Pancreas (tissue), 10 donors: ENCODE measurements at regions not wholly inside any gene's neighbourhood (a gene's known extent, or its start where the extent isn't known, plus 50 kb on each side); places are given as distances from the start of the nearest gene placed in this dataset.

ENCODE experiments used
- ATAC-seq, 4 donors: fragments of 200-7000 bp; cut with Tn5 transposase; one replicate each; pipeline versions ENCODE4 v1.8.0 to v1.9.1; 2020; ENCODE audit warnings: mild to moderate bottlenecking in 4 of 4, moderate library complexity in 4 of 4
- DNase-seq, 6 donors: peaks; one replicate each; pipeline ENCODE4 v3.0.0-alpha.2; 2020
- FAIRE-seq: peaks from 2 replicates; lab custom pipeline; 2012; peaks lifted over from hg19 to GRCh38; lab: Jason Lieb, UNC
- H3K27ac ChIP-seq, 4 donors: fragments of 200-600 bp; sonication (generic); 1 replicate in 3 of 4; 2 replicates in 1 of 4; pipeline versions ENCODE4 v1.5.0 to v1.8.0; 2020
- H3K27me3 ChIP-seq, 4 donors: fragments of 200-600 bp; one replicate each; pipeline ENCODE4 v1.8.0; 2021
- H3K36me3 ChIP-seq, 3 donors: fragments of 200-600 bp; sonication (generic) in 1 of 3; one replicate each; pipeline versions ENCODE4 v1.5.0 to v1.8.0; 2020 to 2021
- H3K4me1 ChIP-seq, 3 donors: fragments of 200-600 bp; one replicate each; pipeline ENCODE4 v1.8.0; 2021
- H3K4me3 ChIP-seq, 4 donors: fragments of 200-600 bp; sonication (generic) in 2 of 4; one replicate each; pipeline versions ENCODE4 v1.5.0 to v1.8.0; 2020 to 2021
- H3K9me3 ChIP-seq, 4 donors: fragments of 200-600 bp; one replicate each; pipeline ENCODE4 v1.8.0; 2021
- WGBS, 2 donors: extraction: QIAGEN DNeasy Blood & Tissue Kit; methylation state at CpG; one replicate each; pipeline ENCODE4 v1.1.7; 2013; 5-methylcytosine and 5-hydroxymethylcytosine counted together
- intact Hi-C, 3 donors: fragments of 100-400 bp; cut with DNase I; formaldehyde crosslinking; loops; one replicate each; pipeline versions ENCODE4 v1.11.1 to v1.14.2; 2022
- TF ChIP-seq, protein P1 (sequence below), 4 donors: fragments of 200-600 bp; sonication (generic) in 3 of 4; IDR thresholded peaks; one replicate each; pipeline versions ENCODE4 v1.5.0 to v1.8.0; 2021; ENCODE audit warnings: antibody characterized with exemption in 4 of 4
- donor health status: healthy with polysubstance abuse.
- donor health status: DM: no; HTN: no; CAD: no; lungs with moderate emphysema.
- donor health status: DM: no; HTN: no; CAD: no.
- donor health status: control.
- donor health status: control.
- donor health status: Bipolar disorder and iron deficiency.
- donor health status: DM: yes; HTN: yes; CAD: no.
- donor health status: DM: no; HTN: no; CAD: no.
- donor health status: DM: no; HTN: no; CAD: no.
- donor health status: DM: yes; HTN: yes; CAD: no.

GRCh38 chr7:42587806-42588205 is 324.1 kb downstream of the C7orf25 start:
- Histone ChIP-seq H3K9me3 (no peaks in the 10 kb centered on the region), H3K4me1 (no peaks in the 10 kb centered on the region), H3K4me3 (no peak overlapping the region), H3K27ac (no peak overlapping the region), H3K27me3 (no peaks in the 10 kb centered on the region), H3K36me3 (no peaks in the 10 kb centered on the region)
- DNase-seq (no peak), FAIRE-seq (no peak), ATAC-seq (no peak)
- TF ChIP-seq, protein P1, sequence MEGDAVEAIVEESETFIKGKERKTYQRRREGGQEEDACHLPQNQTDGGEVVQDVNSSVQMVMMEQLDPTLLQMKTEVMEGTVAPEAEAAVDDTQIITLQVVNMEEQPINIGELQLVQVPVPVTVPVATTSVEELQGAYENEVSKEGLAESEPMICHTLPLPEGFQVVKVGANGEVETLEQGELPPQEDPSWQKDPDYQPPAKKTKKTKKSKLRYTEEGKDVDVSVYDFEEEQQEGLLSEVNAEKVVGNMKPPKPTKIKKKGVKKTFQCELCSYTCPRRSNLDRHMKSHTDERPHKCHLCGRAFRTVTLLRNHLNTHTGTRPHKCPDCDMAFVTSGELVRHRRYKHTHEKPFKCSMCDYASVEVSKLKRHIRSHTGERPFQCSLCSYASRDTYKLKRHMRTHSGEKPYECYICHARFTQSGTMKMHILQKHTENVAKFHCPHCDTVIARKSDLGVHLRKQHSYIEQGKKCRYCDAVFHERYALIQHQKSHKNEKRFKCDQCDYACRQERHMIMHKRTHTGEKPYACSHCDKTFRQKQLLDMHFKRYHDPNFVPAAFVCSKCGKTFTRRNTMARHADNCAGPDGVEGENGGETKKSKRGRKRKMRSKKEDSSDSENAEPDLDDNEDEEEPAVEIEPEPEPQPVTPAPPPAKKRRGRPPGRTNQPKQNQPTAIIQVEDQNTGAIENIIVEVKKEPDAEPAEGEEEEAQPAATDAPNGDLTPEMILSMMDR (IDR thresholded peaks at IDR 0.05), result no peak
- 50 to 52% methylated on average over 3 of the region's 3 CpGs for WGBS, 2 donors
- intact Hi-C loops, result no loop called here

- Histone ChIP-seq H3K27me3 (no peaks in the 10 kb centered on the region), H3K4me3 (no peak overlapping the region), H3K27ac (no peak overlapping the region), H3K9me3 (no peaks in the 10 kb centered on the region), H3K36me3 (no peaks in the 10 kb centered on the region), H3K4me1 (no peaks in the 10 kb centered on the region)
- no peak for FAIRE-seq
- 88 to 91% methylated on average over 2 of the region's 2 CpGs for WGBS, 2 donors
- TF ChIP-seq, protein P1 (IDR thresholded peaks at IDR 0.05), result no peak
- no peak for ATAC-seq
- intact Hi-C loops, result no loop called here
- DNase-seq, result no peak
Measured at GRCh38 chr7:42580061-42580460, 331.8 kb downstream of the C7orf25 start.

- no peak overlapping the region for H3K4me3 ChIP-seq
- ATAC-seq (no peak), DNase-seq (no peak), FAIRE-seq (no peak)
- H3K4me1 ChIP-seq, result peaks cover 0 to 9% (median 5%) of the 10 kb centered on the region in 3 donors
- TF ChIP-seq, protein P1 (IDR thresholded peaks at IDR 0.05), result no peak
- intact Hi-C loops, result no loop called here
- no peaks in the 10 kb centered on the region for H3K27me3 ChIP-seq
- 55 to 76% methylated on average over 2 of the region's 2 CpGs for WGBS, 2 donors
- no peaks in the 10 kb centered on the region for H3K9me3 ChIP-seq
- H3K36me3 ChIP-seq, result no peaks in the 10 kb centered on the region
- H3K27ac ChIP-seq, result no peak overlapping the region
Measured at GRCh38 chr7:42575171-42575570, 336.7 kb downstream of the C7orf25 start.

DNA sequence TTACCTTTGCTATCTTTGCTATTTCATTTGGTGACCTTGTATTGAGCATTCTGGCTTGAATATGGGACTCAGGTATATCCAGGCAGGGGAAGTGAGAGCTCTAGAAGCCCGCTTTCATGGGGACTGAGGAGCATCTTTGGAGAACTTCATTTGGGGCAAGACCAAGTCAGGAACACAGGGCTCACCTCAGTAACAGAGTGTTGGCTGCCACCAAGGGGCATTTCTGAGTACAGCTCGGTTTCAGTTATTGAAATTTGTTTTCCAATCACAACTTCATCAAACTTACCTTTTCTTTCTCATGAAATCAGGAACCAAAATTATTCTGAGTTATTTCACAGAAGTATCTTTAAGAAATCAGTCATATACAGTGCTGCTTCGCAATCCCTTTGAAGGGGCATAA is 337.2 kb downstream of the C7orf25 start:
- TF ChIP-seq, protein P1 (IDR thresholded peaks at IDR 0.05), result no peak
- Histone ChIP-seq H3K27me3 (no peaks in the 10 kb centered on the region), H3K9me3 (no peaks in the 10 kb centered on the region), H3K36me3 (no peaks in the 10 kb centered on the region), H3K4me1 (peaks cover 0 to 9% (median 5%) of the 10 kb centered on the region in 3 donors), H3K27ac (no peak overlapping the region), H3K4me3 (no peak overlapping the region)
- WGBS, 2 donors, result 69 to 70% methylated on average over 3 of the region's 3 CpGs
- FAIRE-seq (no peak), DNase-seq (no peak), ATAC-seq (peak in 2 of 4 donors; percentile 35 to 36)
- intact Hi-C loops, result no loop called here

DNA sequence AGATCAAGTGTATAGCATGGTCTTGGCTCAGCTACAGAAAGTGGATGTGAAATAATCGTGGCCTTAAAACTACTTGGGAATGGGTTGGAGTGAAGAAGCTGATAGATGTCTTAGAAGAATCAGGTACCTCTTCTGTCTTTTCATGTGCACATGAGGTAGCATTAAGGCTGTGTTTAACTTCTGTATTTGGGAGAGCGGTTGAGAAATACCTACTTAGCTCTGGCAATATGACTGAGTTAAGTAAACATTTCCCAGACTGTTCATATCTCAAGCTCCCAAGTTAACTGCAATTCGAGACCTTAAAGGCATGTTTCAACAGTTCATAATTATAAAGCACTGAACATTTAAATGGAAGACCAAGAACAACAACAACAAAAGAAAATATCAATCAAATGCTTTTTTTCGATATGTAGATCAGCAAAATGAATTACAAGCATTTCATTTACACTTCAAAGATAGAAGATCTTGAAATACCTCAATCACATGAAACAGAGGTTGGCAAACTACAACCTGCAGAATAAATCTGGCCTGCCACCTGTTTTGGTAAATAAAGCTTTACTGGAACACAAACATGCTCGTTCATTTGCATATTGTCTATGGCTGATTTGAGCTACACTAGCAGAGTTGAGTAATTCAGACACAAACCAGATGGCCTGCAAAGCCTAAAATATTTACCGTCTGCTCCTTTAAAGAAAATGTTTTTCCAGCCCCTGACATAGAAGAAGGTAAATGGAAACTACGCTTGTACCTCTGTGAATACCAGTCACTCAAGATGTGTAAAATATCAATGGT is 337.1 kb upstream of the GLI3 start:
- no peak overlapping the region for H3K27ac ChIP-seq
- peak; percentile 67 to 94 (median 82) for ATAC-seq
- H3K4me1 ChIP-seq, result peaks cover 0 to 9% (median 5%) of the 10 kb centered on the region in 3 donors
- H3K4me3 ChIP-seq, result no peak overlapping the region
- TF ChIP-seq, protein P1 (IDR thresholded peaks at IDR 0.05), result no peak
- no peaks in the 10 kb centered on the region for H3K9me3 ChIP-seq
- no peaks in the 10 kb centered on the region for H3K36me3 ChIP-seq
- intact Hi-C loops, result no loop called here
- 34 to 42% methylated on average over 7 of the region's 7 CpGs for WGBS, 2 donors
- H3K27me3 ChIP-seq, result no peaks in the 10 kb centered on the region
- DNase-seq, result no peak
- no peak for FAIRE-seq
